Kidney (tissue), 13 donors: ENCODE measurements at regions not wholly inside any gene's neighbourhood (a gene's known extent, or its start where the extent isn't known, plus 50 kb on each side); places are given as distances from the start of the nearest gene placed in this dataset.
A peak's percentile ranks its signal among the peaks of the same experiment; 100 is the strongest.

Experiments
- DNase-seq, 5 donors: peaks; one replicate each; pipeline ENCODE4 v3.0.0-alpha.2; 2013 to 2020
- FAIRE-seq: peaks from 2 replicates; lab custom pipeline; 2012; peaks lifted over from hg19 to GRCh38; lab: Jason Lieb, UNC
- H3K27ac ChIP-seq, 2 donors: one replicate each; pipeline ENCODE4 v1.7.0; 2013; ENCODE audit warnings: low read depth in 2 of 2, low read length in 2 of 2, inconsistent platforms in 1 of 2
- H3K27me3 ChIP-seq: one replicate; pipeline ENCODE4 v1.7.1; 2013; ENCODE audit warnings: low read length, inconsistent platforms; ENCODE audit not compliant: control insufficient read depth, insufficient read depth
- H3K36me3 ChIP-seq, 3 donors: one replicate each; pipeline versions ENCODE4 v1.7.0 to v1.7.1; 2013; ENCODE audit warnings: low read length in 3 of 3, control low read depth in 1 of 3, inconsistent platforms in 1 of 3; ENCODE audit not compliant: insufficient read depth in 3 of 3, control insufficient read depth in 2 of 3
- H3K4me1 ChIP-seq, 3 donors: one replicate each; pipeline versions ENCODE4 v1.7.0 to v1.7.1; 2013; ENCODE audit warnings: low read length in 3 of 3, inconsistent platforms in 1 of 3, low read depth in 1 of 3; ENCODE audit not compliant: control insufficient read depth in 2 of 3, insufficient read depth in 2 of 3
- H3K4me3 ChIP-seq, 3 donors: one replicate each; pipeline versions ENCODE4 v1.7.0 to v1.8.1; 2013; ENCODE audit warnings: low read length in 3 of 3, control low read depth in 1 of 3, inconsistent platforms in 1 of 3
- H3K9ac ChIP-seq, 3 donors: one replicate each; pipeline versions ENCODE4 v1.7.0 to v1.7.1; 2013; ENCODE audit warnings: low read length in 3 of 3, control low read depth in 1 of 3, inconsistent platforms in 1 of 3
- H3K9me3 ChIP-seq, 3 donors: one replicate each; pipeline versions ENCODE4 v1.7.0 to v1.7.1; 2013; ENCODE audit warnings: low read length in 3 of 3, control low read depth in 1 of 3, inconsistent platforms in 1 of 3; ENCODE audit not compliant: control insufficient read depth in 2 of 3, insufficient read depth in 1 of 3
- CTCF ChIP-seq: IDR thresholded peaks from 3 replicates; pipeline ENCODE4 v1.5.1; 2012; ENCODE audit warnings: mild to moderate bottlenecking, moderate library complexity, borderline replicate concordance; ENCODE audit not compliant: insufficient read depth; ENCODE audit errors: extremely low read depth
- intact Hi-C: fragments of 100-400 bp; cut with DNase I; formaldehyde crosslinking; loops from one replicate; pipeline ENCODE4 v1.11.1; 2022
- donor health status: control.
- donor health status: control.
- donor health status: control.
- donor health status: control.
- donor health status: control.
- donor health status: DM: yes; HTN: yes; CAD: no.
- donor health status: Normal renal cell carcinoma (clear cell type).

DNA sequence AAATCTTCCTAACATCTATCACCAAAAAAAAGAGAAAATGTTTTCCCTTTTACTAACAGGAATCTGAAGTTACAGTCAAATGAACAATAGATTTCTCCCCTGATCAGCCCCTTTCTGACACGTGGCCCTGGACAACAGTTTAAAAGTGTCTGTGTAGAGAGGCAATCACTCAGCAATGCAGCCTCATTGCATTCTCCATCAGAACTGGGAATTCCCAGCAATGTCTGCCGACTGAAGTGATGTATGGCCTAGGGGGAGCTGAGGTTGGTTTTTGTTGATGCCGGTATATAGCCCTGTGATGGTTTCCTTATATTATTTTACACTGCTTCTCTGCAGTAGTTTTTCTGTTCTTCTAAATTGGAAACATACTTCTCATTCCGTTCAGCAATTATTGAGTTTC, 904.3 kb upstream of the CDH8 start:
- FAIRE-seq (no peak), DNase-seq (peak in 2 of 5 donors; percentile 12 to 37)
- no peaks in the 10 kb centered on the region for H3K4me1 ChIP-seq
- no peaks in the 10 kb centered on the region for H3K36me3 ChIP-seq
- H3K27ac ChIP-seq: no peak overlapping the region
- H3K9me3 ChIP-seq: no peaks in the 10 kb centered on the region
- no peak overlapping the region for H3K9ac ChIP-seq
- H3K4me3 ChIP-seq: no peak overlapping the region
- intact Hi-C loops: no loop called here
- no peak for TF ChIP-seq CTCF
- H3K27me3 ChIP-seq: no peaks in the 10 kb centered on the region

DNA sequence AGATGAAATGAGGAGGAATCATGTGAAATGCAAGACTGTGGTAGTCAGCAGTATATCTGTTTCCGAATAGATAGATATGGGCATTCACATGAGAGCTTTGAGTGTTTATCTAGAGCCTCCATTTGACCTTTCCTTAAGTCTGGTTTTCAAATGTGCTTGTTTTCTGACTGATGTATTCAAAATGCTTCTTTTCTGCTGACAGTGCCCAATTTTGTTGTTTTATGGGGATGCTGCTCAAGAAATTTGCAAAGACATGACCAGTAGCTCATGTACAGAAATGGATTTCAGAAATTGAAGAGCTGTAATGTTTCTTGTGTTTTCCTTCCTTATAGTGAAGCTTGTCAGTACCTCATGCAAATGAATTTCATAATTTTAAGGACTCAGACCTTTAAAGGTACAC, 903.4 kb upstream of the CDH8 start:
- intact Hi-C loops: no loop called here
- DNase-seq: no peak
- Histone ChIP-seq H3K27ac (no peak overlapping the region), H3K27me3 (no peaks in the 10 kb centered on the region), H3K4me1 (no peaks in the 10 kb centered on the region), H3K36me3 (no peaks in the 10 kb centered on the region), H3K4me3 (no peak overlapping the region), H3K9me3 (no peaks in the 10 kb centered on the region), H3K9ac (no peak overlapping the region)
- TF ChIP-seq CTCF: no peak
- FAIRE-seq: no peak

DNA sequence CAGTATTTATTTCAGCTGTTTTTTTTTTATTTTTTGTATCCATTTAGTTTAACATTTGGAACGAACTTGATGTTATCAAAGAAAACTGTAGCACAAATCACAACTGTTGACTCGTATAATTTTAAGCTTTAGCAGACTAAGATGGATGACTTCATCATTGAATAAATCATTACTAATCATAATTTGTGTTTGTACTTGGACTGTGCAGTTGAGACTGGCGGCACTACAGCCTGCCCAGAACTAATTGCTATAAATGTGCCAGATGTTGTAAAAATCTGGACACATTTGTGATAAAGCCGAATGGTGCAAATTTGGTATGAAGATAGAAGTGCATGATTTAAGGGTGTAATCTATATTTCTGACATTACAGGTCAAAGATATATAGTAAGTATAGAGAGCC, 897.7 kb upstream of the CDH8 start:
- Histone ChIP-seq H3K9me3 (no peaks in the 10 kb centered on the region), H3K9ac (no peak overlapping the region), H3K4me3 (no peak overlapping the region), H3K36me3 (no peaks in the 10 kb centered on the region), H3K27me3 (no peaks in the 10 kb centered on the region), H3K4me1 (no peaks in the 10 kb centered on the region), H3K27ac (no peak overlapping the region)
- DNase-seq: peak in 2 of 5 donors; percentile 13 to 36
- no peak for TF ChIP-seq CTCF
- FAIRE-seq: no peak
- intact Hi-C loops: no loop called here

GRCh38 chr16:62929593-62929992, 893.4 kb upstream of the CDH8 start:
- Histone ChIP-seq H3K9me3 (no peaks in the 10 kb centered on the region), H3K4me3 (no peak overlapping the region), H3K4me1 (no peaks in the 10 kb centered on the region), H3K27me3 (no peaks in the 10 kb centered on the region), H3K9ac (no peak overlapping the region), H3K36me3 (no peaks in the 10 kb centered on the region), H3K27ac (no peak overlapping the region)
- intact Hi-C loops: no loop called here
- TF ChIP-seq CTCF: no peak
- FAIRE-seq (no peak), DNase-seq (no peak)
